B cell (primary cell): ENCODE measurements at regions not wholly inside any gene's neighbourhood (a gene's known extent, or its start where the extent isn't known, plus 50 kb on each side); places are given as distances from the start of the nearest gene placed in this dataset.

ENCODE experiments used
- EZH2 ChIP-seq: IDR thresholded peaks from 2 replicates; pipeline ENCODE4 v1.6.1; 2012; ENCODE audit warnings: borderline replicate concordance, low read depth, mild to moderate bottlenecking, moderate library complexity, low read length; ENCODE audit not compliant: insufficient read depth, poor library complexity, severe bottlenecking
- TF ChIP-seq, protein P1 (sequence below): fragments of 200-600 bp; IDR thresholded peaks from one replicate; pipeline ENCODE4 v1.8.0; 2022; ENCODE audit warnings: antibody characterized with exemption, mild to moderate bottlenecking

DNA sequence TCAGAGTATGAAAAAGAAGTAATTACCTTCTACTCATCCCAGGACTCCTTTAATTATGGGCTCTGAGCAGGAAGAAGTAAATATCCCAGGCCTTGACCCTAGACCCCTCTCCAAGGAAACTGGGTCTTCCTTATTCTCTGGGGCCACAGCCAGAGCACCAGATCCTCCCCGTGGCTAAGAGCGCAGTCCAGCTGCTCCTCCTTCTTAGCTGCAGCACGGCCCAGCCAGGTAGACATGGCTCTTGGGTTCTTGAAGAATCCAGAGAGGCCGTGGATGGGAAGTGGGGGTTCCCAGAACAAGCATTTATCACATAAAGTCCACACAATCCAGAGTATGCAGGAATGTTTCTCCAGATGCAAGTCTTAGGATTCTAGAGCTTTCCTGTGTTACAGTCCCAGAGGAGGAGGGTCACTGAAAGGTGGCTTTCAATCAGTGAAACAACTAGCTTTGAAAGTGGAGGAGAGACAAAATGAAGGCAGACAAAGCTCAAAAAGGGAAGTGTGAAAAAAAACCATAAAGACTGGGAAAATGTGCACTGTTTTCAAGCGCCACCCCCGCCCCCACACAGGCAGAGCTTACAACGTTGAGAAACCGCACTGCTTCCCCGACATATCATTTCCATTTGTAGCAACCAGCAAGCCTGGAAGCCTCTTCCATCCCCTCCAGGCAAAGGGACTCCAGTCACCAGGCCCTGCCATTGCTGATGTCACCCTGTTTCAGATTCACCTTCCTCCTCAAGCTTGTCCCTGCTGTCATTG, 396.5 kb upstream of the MKI67 start:
- TF ChIP-seq, protein P1, sequence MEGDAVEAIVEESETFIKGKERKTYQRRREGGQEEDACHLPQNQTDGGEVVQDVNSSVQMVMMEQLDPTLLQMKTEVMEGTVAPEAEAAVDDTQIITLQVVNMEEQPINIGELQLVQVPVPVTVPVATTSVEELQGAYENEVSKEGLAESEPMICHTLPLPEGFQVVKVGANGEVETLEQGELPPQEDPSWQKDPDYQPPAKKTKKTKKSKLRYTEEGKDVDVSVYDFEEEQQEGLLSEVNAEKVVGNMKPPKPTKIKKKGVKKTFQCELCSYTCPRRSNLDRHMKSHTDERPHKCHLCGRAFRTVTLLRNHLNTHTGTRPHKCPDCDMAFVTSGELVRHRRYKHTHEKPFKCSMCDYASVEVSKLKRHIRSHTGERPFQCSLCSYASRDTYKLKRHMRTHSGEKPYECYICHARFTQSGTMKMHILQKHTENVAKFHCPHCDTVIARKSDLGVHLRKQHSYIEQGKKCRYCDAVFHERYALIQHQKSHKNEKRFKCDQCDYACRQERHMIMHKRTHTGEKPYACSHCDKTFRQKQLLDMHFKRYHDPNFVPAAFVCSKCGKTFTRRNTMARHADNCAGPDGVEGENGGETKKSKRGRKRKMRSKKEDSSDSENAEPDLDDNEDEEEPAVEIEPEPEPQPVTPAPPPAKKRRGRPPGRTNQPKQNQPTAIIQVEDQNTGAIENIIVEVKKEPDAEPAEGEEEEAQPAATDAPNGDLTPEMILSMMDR: no peak
- no peak for TF ChIP-seq EZH2
